Vagina (tissue), 2 donors: ENCODE measurements at regions not wholly inside any gene's neighbourhood (a gene's known extent, or its start where the extent isn't known, plus 50 kb on each side); places are given as distances from the start of the nearest gene placed in this dataset.

Experiments used
- DNase-seq, 2 donors: peaks; one replicate each; pipeline ENCODE4 v3.0.0-alpha.2; 2017; ENCODE audit errors: extremely low spot score in 2 of 2
- H3K27ac ChIP-seq: fragments of 200-600 bp; sonication (generic); one replicate; pipeline ENCODE4 v1.5.1; 2019
- H3K27me3 ChIP-seq: fragments of 200-600 bp; sonication (generic); one replicate; pipeline ENCODE4 v1.5.1; 2019
- H3K36me3 ChIP-seq, 2 donors: fragments of 200-600 bp; sonication (generic); one replicate each; pipeline ENCODE4 v1.5.1; 2017 to 2019
- H3K4me1 ChIP-seq: fragments of 200-600 bp; sonication (generic); one replicate; pipeline ENCODE4 v1.5.1; 2019
- H3K4me3 ChIP-seq, 2 donors: fragments of 200-600 bp; sonication (generic); 1 replicate in 1 of 2; 2 replicates in 1 of 2; pipeline ENCODE4 v1.5.1; 2016 to 2019
- H3K9me3 ChIP-seq: fragments of 200-600 bp; sonication (generic); one replicate; pipeline ENCODE4 v1.5.1; 2019
- POLR2A ChIP-seq, 2 donors: fragments of 450-650 bp; IDR thresholded peaks; one replicate each; pipeline ENCODE4 v1.6.1; 2017; ENCODE audit warnings: antibody characterized with exemption in 2 of 2, mild to moderate bottlenecking in 2 of 2, moderate library complexity in 2 of 2
- POLR2AphosphoS5 ChIP-seq, 2 donors: sonication (generic); formaldehyde crosslinking; IDR thresholded peaks; one replicate each; pipeline ENCODE4 v1.9.0; 2017; ENCODE audit warnings: antibody characterized with exemption in 2 of 2, mild to moderate bottlenecking in 2 of 2, low read depth in 1 of 2; ENCODE audit not compliant: insufficient read depth in 1 of 2
- intact Hi-C: fragments of 100-400 bp; cut with DNase I; formaldehyde crosslinking; loops from one replicate; pipeline ENCODE4 v1.15.1; 2023
- TF ChIP-seq, protein P1 (sequence below), 3 experiments: fragments of 450-650 bp in 2 of 3; fragments of 200-600 bp in 1 of 3; sonication (generic) in 1 of 3; IDR thresholded peaks; one replicate each; pipeline ENCODE4 v1.5.1; 2017 to 2019; ENCODE audit warnings: antibody characterized with exemption in 3 of 3, mild to moderate bottlenecking in 2 of 3, moderate library complexity in 2 of 3

DNA sequence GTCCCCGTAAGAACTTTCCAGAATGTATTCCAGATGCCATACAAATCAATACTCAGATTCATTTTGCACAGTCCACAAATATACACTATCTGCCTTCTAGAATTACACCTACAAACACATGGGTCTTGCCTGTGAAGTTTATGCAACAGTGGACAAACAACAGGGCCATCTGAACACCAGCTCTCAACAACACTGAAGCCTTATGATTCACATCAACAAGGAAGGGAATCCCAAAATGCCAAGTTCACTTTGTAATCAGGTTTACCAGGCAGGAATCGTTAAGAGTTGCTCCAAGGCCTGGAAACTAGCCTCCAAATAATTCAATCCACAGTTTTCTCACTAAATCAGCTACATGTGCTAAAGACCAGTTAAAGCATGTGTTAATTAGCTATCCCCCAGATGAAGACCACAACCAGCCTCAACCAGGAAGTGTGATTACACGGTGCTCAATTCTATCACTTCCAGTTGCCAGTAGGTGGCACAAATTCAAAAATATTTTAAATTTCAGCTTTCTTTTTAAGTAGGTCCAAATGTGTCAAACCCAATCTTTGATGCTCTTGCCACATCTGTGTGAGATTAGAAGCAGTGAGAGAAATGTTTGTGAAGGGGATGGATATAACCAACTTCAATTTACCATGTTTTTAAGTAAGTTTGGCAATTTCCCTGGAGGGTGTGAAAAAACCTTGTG is 139.1 kb upstream of the BDNF start:
- no peaks in the 10 kb centered on the region for H3K27me3 ChIP-seq
- no peaks in the 10 kb centered on the region for H3K9me3 ChIP-seq
- H3K4me3 ChIP-seq, result no peak overlapping the region
- DNase-seq, result no peak
- no peaks in the 10 kb centered on the region for H3K36me3 ChIP-seq
- intact Hi-C loops, result no loop called here
- no peak overlapping the region for H3K27ac ChIP-seq
- H3K4me1 ChIP-seq, result no peaks in the 10 kb centered on the region
- TF ChIP-seq POLR2AphosphoS5 (IDR thresholded peaks at IDR 0.05; ENCODE audit: insufficient read depth in 1 of 2, low read depth in 1 of 2), result no peak
- TF ChIP-seq, protein P1, sequence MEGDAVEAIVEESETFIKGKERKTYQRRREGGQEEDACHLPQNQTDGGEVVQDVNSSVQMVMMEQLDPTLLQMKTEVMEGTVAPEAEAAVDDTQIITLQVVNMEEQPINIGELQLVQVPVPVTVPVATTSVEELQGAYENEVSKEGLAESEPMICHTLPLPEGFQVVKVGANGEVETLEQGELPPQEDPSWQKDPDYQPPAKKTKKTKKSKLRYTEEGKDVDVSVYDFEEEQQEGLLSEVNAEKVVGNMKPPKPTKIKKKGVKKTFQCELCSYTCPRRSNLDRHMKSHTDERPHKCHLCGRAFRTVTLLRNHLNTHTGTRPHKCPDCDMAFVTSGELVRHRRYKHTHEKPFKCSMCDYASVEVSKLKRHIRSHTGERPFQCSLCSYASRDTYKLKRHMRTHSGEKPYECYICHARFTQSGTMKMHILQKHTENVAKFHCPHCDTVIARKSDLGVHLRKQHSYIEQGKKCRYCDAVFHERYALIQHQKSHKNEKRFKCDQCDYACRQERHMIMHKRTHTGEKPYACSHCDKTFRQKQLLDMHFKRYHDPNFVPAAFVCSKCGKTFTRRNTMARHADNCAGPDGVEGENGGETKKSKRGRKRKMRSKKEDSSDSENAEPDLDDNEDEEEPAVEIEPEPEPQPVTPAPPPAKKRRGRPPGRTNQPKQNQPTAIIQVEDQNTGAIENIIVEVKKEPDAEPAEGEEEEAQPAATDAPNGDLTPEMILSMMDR (IDR thresholded peaks at IDR 0.05), result no peak

DNA sequence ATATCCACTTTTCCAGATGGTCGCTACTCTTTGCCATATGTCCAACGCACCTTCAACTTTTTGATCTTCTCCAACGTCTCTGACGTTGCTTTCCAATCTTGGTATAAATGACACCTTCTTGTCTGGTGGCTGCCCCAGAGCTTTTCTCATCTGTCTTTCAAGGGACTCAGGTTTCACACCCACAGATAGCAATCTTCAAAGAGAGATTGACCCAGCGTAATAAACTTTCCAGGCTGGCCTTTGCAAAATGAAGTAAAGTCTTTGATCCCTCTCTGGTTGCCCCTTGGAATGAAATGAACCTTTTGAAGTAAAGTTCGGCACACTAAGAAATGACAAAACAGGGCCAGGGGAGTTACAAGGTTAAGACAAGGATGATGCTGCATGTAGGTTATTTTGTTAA is 138.4 kb upstream of the BDNF start:
- TF ChIP-seq, protein P1 (IDR thresholded peaks at IDR 0.05), result no peak
- no peak for TF ChIP-seq POLR2A (IDR thresholded peaks at IDR 0.05)
- TF ChIP-seq POLR2AphosphoS5 (IDR thresholded peaks at IDR 0.05; ENCODE audit: insufficient read depth in 1 of 2, low read depth in 1 of 2), result no peak
- H3K27me3 ChIP-seq, result no peaks in the 10 kb centered on the region
- intact Hi-C loops, result no loop called here
- no peak for DNase-seq
- H3K27ac ChIP-seq, result no peak overlapping the region
- no peaks in the 10 kb centered on the region for H3K4me1 ChIP-seq
- no peaks in the 10 kb centered on the region for H3K36me3 ChIP-seq
- H3K4me3 ChIP-seq, result no peak overlapping the region
- H3K9me3 ChIP-seq, result no peaks in the 10 kb centered on the region

DNA sequence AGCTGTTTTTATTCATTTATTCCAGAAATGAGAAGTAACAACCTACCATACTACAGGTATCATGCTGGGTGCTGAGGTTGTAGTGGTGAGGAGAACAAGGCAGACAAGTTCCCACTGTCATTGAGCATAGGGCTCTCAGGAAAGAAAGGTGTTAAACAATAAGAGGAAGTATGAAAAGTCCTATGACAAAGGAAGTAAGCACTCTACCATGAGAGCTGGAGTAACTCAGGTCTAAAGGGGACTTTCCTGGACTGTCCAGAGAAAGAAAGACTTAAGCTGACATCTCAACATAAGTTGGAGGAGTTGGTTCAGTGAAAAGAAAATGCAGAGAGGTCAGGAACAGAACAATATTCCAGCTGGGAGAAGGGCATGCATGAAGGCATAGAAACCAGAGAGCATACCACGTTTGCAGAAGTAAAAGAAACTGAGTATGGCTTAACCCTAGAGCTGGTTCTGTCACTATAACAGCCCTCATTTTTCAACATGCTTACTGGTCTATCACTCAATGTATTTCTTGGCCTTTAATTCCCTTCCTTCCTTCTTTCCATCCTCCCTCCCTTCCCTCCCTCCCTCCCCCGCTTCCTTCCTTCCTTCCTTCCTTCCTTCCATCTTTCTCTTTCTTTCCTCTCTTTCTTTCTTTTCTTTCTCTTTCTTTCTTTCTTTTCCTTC is 137.8 kb upstream of the BDNF start:
- H3K27ac ChIP-seq, result no peak overlapping the region
- no peaks in the 10 kb centered on the region for H3K4me1 ChIP-seq
- TF ChIP-seq POLR2AphosphoS5 (IDR thresholded peaks at IDR 0.05; ENCODE audit: insufficient read depth in 1 of 2, low read depth in 1 of 2) (no peak), POLR2A (IDR thresholded peaks at IDR 0.05) (no peak)
- TF ChIP-seq, protein P1 (IDR thresholded peaks at IDR 0.05), result no peak
- intact Hi-C loops, result no loop called here
- H3K36me3 ChIP-seq, result no peaks in the 10 kb centered on the region
- DNase-seq, result no peak
- H3K4me3 ChIP-seq, result no peak overlapping the region
- H3K27me3 ChIP-seq, result no peaks in the 10 kb centered on the region
- H3K9me3 ChIP-seq, result no peaks in the 10 kb centered on the region

DNA sequence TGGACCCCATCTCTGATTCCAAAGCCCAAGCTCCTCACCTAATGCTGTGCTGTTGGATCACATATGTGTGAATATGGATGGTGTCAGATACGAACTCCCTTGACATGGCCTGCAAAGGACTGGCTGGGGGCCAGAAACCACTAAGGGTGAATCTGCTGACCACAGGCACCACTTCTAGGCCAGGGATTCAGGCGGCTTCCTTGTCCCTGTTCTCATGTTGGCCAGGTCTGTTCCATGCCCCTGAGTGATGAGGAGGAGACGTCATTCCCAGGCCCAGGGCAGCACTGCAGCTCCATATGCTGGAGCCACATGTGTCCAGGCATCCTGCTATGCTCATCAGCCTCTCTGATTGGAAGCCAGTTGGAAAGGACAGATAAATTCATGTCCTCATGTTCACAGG is 130.0 kb upstream of the BDNF start:
- no peaks in the 10 kb centered on the region for H3K4me1 ChIP-seq
- H3K27ac ChIP-seq, result no peak overlapping the region
- H3K27me3 ChIP-seq, result no peaks in the 10 kb centered on the region
- H3K36me3 ChIP-seq, result no peaks in the 10 kb centered on the region
- DNase-seq, result no peak
- H3K4me3 ChIP-seq, result no peak overlapping the region
- H3K9me3 ChIP-seq, result no peaks in the 10 kb centered on the region
- intact Hi-C loops, result no loop called here
- TF ChIP-seq, protein P1 (IDR thresholded peaks at IDR 0.05), result no peak
- TF ChIP-seq POLR2AphosphoS5 (IDR thresholded peaks at IDR 0.05; ENCODE audit: insufficient read depth in 1 of 2, low read depth in 1 of 2), result no peak
- no peak for TF ChIP-seq POLR2A (IDR thresholded peaks at IDR 0.05)

DNA sequence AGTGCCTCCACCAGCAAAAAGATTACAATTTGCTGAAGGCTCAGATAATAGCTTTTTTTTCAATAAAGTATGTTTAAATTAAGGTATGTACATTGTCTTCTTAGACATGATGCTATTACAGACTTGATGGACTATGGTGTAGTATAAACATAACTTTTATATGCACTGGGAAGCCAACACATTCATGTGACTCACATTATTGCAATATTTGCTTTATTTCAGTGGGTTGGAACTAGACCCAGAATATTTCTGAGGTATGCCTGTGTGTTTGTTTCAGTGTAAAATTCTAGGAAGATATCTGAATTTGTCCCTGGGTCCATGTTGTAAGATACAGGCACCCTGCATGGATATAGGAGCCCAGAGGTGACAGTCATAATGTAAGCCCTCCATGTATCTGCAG is 120.0 kb upstream of the BDNF start:
- intact Hi-C loops, result no loop called here
- DNase-seq, result no peak
- Histone ChIP-seq H3K27me3 (no peaks in the 10 kb centered on the region), H3K9me3 (no peaks in the 10 kb centered on the region), H3K4me1 (no peaks in the 10 kb centered on the region), H3K36me3 (no peaks in the 10 kb centered on the region), H3K27ac (no peak overlapping the region), H3K4me3 (no peak overlapping the region)
- TF ChIP-seq, protein P1 (IDR thresholded peaks at IDR 0.05), result no peak
- TF ChIP-seq POLR2A (IDR thresholded peaks at IDR 0.05) (no peak), POLR2AphosphoS5 (IDR thresholded peaks at IDR 0.05; ENCODE audit: insufficient read depth in 1 of 2, low read depth in 1 of 2) (no peak)
